Thoracic aorta (tissue), 2 donors: ENCODE measurements at regions not wholly inside any gene's neighbourhood (a gene's known extent, or its start where the extent isn't known, plus 50 kb on each side); places are given as distances from the start of the nearest gene placed in this dataset.

Experiments
- ATAC-seq: fragments of 150-250 bp; one replicate; pipeline ENCODE4 v1.8.0; 2017; ENCODE audit warnings: low read depth; ENCODE audit not compliant: insufficient number of reproducible peaks, low FRiP score
- DNase-seq: peaks from one replicate; pipeline ENCODE4 v3.0.0-alpha.2; 2020; ENCODE audit warnings: low spot score
- H3K27ac ChIP-seq, 2 donors: fragments of 200-600 bp; sonication (generic); 1 replicate in 1 of 2; 2 replicates in 1 of 2; pipeline ENCODE4 v1.5.1; 2016; ENCODE audit warnings: mild to moderate bottlenecking in 2 of 2, moderate library complexity in 2 of 2
- H3K27me3 ChIP-seq: fragments of 200-600 bp; sonication (generic); replicated peaks from 2 replicates; pipeline ENCODE4 v1.6.0; 2016; ENCODE audit warnings: mild to moderate bottlenecking; ENCODE audit not compliant: insufficient read depth
- H3K36me3 ChIP-seq: fragments of 200-600 bp; sonication (generic); one replicate; pipeline ENCODE4 v1.5.1; 2016
- H3K4me1 ChIP-seq, 2 donors: fragments of 200-600 bp; sonication (generic); 1 replicate in 1 of 2; 2 replicates in 1 of 2; pipeline versions ENCODE4 v1.5.1 to v1.6.0; 2016; ENCODE audit warnings: low read depth in 2 of 2, mild to moderate bottlenecking in 1 of 2; ENCODE audit not compliant: control insufficient read depth in 1 of 2
- H3K4me3 ChIP-seq: fragments of 200-600 bp; sonication (generic); 2 replicates; pipeline ENCODE4 v1.5.1; 2016; ENCODE audit warnings: mild to moderate bottlenecking
- H3K9me3 ChIP-seq: fragments of 200-600 bp; sonication (generic); 2 replicates; pipeline ENCODE4 v1.5.1; 2016
- TF ChIP-seq, protein P1 (sequence below): fragments of 200-600 bp; sonication (generic); IDR thresholded peaks from one replicate; pipeline ENCODE4 v1.5.1; 2019; ENCODE audit warnings: antibody characterized with exemption

- H3K9me3 ChIP-seq = peaks cover 3% of the 10 kb centered on the region
- DNase-seq = no peak
- H3K4me3 ChIP-seq = no peak overlapping the region
- no peaks in the 10 kb centered on the region for H3K27me3 ChIP-seq
- H3K27ac ChIP-seq = no peak overlapping the region
- no peak for ATAC-seq
- TF ChIP-seq, protein P1, sequence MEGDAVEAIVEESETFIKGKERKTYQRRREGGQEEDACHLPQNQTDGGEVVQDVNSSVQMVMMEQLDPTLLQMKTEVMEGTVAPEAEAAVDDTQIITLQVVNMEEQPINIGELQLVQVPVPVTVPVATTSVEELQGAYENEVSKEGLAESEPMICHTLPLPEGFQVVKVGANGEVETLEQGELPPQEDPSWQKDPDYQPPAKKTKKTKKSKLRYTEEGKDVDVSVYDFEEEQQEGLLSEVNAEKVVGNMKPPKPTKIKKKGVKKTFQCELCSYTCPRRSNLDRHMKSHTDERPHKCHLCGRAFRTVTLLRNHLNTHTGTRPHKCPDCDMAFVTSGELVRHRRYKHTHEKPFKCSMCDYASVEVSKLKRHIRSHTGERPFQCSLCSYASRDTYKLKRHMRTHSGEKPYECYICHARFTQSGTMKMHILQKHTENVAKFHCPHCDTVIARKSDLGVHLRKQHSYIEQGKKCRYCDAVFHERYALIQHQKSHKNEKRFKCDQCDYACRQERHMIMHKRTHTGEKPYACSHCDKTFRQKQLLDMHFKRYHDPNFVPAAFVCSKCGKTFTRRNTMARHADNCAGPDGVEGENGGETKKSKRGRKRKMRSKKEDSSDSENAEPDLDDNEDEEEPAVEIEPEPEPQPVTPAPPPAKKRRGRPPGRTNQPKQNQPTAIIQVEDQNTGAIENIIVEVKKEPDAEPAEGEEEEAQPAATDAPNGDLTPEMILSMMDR = no peak
- no peaks in the 10 kb centered on the region for H3K36me3 ChIP-seq
- H3K4me1 ChIP-seq = no peaks in the 10 kb centered on the region
Measured at GRCh38 chr1:29767769-29768425, 531.6 kb downstream of the PTPRU start.

GRCh38 chr1:29767088-29767685 is 530.9 kb downstream of the PTPRU start:
- H3K9me3 ChIP-seq = peaks cover 3% of the 10 kb centered on the region
- H3K27me3 ChIP-seq = no peaks in the 10 kb centered on the region
- no peak overlapping the region for H3K4me3 ChIP-seq
- no peak overlapping the region for H3K27ac ChIP-seq
- DNase-seq = no peak
- no peak for ATAC-seq
- no peaks in the 10 kb centered on the region for H3K36me3 ChIP-seq
- no peaks in the 10 kb centered on the region for H3K4me1 ChIP-seq
- TF ChIP-seq, protein P1 = no peak

DNA sequence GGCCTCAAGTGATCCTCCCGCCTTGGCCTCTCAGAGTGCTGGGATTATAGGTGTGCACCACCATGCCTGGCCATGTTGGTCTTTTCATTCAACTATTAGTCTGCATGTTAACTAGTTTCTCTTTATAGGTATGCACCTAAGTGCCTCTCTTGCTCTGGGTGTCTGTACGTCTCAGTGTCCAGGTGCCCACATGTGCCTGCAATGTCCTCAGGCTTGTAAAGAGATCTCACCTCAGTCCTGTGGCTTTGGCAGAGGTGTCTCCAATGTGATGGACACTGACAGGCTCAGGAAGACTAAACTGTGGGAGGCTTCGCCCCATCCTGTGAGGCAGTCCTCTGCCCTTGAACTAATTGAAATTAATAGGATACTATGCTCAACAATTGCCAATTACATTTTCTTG is 526.3 kb downstream of the PTPRU start:
- H3K4me1 ChIP-seq = no peaks in the 10 kb centered on the region
- TF ChIP-seq, protein P1 = no peak
- H3K9me3 ChIP-seq = peaks cover 3% of the 10 kb centered on the region
- DNase-seq (no peak), ATAC-seq (no peak)
- no peak overlapping the region for H3K27ac ChIP-seq
- no peaks in the 10 kb centered on the region for H3K36me3 ChIP-seq
- H3K27me3 ChIP-seq = no peaks in the 10 kb centered on the region
- no peak overlapping the region for H3K4me3 ChIP-seq

DNA sequence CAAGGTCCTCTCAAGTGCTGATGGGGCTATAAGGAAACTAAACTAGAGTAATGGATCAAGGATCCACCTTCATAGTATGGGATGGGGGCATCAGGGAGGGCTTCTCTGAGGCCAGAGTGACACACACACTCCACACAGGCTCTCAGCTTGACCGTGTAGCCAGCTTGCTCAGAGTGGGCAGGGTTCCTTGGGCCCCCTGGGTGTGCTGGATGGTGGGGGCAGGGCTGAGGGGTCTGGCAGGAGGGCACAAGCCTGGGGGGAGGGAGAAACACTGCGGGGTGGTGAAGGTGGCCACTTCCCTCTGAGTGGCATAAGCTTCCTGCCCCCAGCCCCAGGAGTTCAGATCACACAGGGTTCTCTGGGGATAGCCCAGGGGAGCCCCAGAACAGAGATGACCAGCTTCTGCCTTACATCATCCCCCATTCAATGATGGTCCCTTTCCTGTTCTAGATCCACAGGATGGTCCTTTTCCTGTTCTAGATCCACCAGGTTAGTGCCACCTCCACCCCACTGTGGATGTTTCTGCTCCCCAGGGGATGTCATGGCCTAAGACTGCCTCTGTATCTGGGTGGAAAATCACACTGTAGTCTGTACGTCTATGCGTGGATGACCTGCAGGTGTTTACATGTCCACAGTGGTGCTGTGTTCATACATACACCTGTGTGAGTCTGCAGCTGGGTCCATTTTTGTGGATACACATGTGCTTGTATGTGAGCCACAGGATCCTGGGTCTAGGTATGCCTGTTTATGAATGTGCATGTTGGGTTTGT is 525.0 kb downstream of the PTPRU start:
- ATAC-seq (no peak), DNase-seq (no peak)
- H3K27me3 ChIP-seq = no peaks in the 10 kb centered on the region
- H3K27ac ChIP-seq = no peak overlapping the region
- peaks cover 3% of the 10 kb centered on the region for H3K9me3 ChIP-seq
- H3K36me3 ChIP-seq = no peaks in the 10 kb centered on the region
- H3K4me1 ChIP-seq = no peaks in the 10 kb centered on the region
- TF ChIP-seq, protein P1 = no peak
- no peak overlapping the region for H3K4me3 ChIP-seq

DNA sequence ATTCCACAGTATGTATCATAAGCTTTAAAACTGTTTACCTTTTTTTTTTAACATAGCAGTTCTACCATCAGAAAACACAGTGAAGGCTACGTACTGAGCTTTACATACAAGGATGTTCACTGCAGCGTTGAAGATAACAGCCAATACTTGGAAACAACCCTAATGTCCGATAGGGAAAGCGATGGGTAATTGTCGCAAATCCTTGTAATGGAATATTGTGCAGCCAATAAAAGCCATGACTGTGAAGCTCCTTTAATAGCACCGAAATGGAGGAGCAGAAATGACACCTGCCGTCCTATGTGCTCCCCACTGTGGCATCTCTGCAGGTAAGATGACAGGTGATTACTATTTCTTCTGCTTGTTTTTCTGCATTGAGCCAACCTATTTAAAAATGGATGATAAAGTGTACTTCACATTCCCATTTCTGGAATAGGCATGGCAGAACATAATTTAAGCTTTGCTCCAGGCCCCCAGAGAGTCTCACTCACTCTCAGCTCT is 523.8 kb downstream of the PTPRU start:
- Histone ChIP-seq H3K4me1 (no peaks in the 10 kb centered on the region), H3K27ac (no peak overlapping the region), H3K27me3 (no peaks in the 10 kb centered on the region), H3K4me3 (no peak overlapping the region), H3K9me3 (peaks cover 3% of the 10 kb centered on the region), H3K36me3 (no peaks in the 10 kb centered on the region)
- ATAC-seq (no peak), DNase-seq (no peak)
- TF ChIP-seq, protein P1 = no peak
